GM12878 (cell line): ENCODE measurements at regions not wholly inside any gene's neighbourhood (a gene's known extent, or its start where the extent isn't known, plus 50 kb on each side); places are given as distances from the start of the nearest gene placed in this dataset.

Experiments
- ATAC-seq: fragments of 200-7000 bp; cut with Tn5 transposase; 3 replicates; pipeline ENCODE4 v1.9.1; 2020; ENCODE audit warnings: mild to moderate bottlenecking, moderate library complexity
- BruUV-seq: library from RNA; stranded (reverse); fragments of 400-500 nt; replicated peaks from 2 replicates; lab custom pipeline; 2021; lab: Mats Ljungman, UMichigan
- CTCF ChIA-PET: fragments of 300-600 bp; sonication (Branson Sonifier 250); formaldehyde crosslinking; extraction: SDS; loops from one replicate; lab custom pipeline; 2021; ENCODE audit warnings: inconsistent platforms; lab: Yijun Ruan, JAX
- POLR2A ChIA-PET: fragments of 350-600 bp; formaldehyde crosslinking; extraction: SDS; loops from one replicate; lab custom pipeline; 2021; ENCODE audit warnings: inconsistent platforms; lab: Charles Lee
- RAD21 ChIA-PET: fragments of 300-600 bp; sonication (Branson Sonifier 250); formaldehyde crosslinking; loops from one replicate; lab custom pipeline; 2023; ENCODE audit warnings: antibody characterized with exemption; ENCODE audit not compliant: unreplicated experiment; lab: Charles Lee
- SMC1A ChIA-PET: fragments of 300-600 bp; sonication (Branson Sonifier 250); formaldehyde crosslinking; loops from one replicate; lab custom pipeline; 2023; ENCODE audit not compliant: unreplicated experiment, uncharacterized antibody; lab: Charles Lee
- DNase-seq: peaks from one replicate; pipeline ENCODE4 v3.0.0-alpha.2; 2011; ENCODE audit warnings: low read depth, low spot score
- FAIRE-seq: peaks from 3 replicates; lab custom pipeline; 2011; peaks lifted over from hg19 to GRCh38; lab: Jason Lieb, UNC
- H2AFZ ChIP-seq: 2 replicates; pipeline ENCODE4 v1.6.0; 2011; ENCODE audit warnings: low read depth, low read length, control low read depth; ENCODE audit not compliant: control insufficient read depth
- H3K27ac ChIP-seq: 2 replicates; pipeline ENCODE4 v1.5.1; 2011; ENCODE audit warnings: control low read depth; ENCODE audit not compliant: control insufficient read depth, insufficient read depth
- H3K27me3 ChIP-seq, 2 experiments: replicated peaks in 1 of 2; 2 replicates each; pipeline versions ENCODE4 v1.6.0 to v1.6.1; 2011; ENCODE audit warnings: low read length in 1 of 2; ENCODE audit not compliant: control insufficient read depth in 2 of 2, insufficient read depth in 2 of 2
- H3K36me3 ChIP-seq, 2 experiments: 2 replicates each; pipeline ENCODE4 v1.5.1; 2011; ENCODE audit warnings: low read length in 1 of 2; ENCODE audit not compliant: control insufficient read depth in 2 of 2, insufficient read depth in 2 of 2
- H3K4me1 ChIP-seq: 2 replicates; pipeline ENCODE4 v1.6.1; 2011; ENCODE audit warnings: mild to moderate bottlenecking, low read length, moderate library complexity, mixed read lengths; ENCODE audit not compliant: control insufficient read depth, insufficient read depth
- H3K4me2 ChIP-seq: 2 replicates; pipeline ENCODE4 v1.6.0; 2011; ENCODE audit warnings: control low read depth; ENCODE audit not compliant: control insufficient read depth, insufficient read depth
- H3K4me3 ChIP-seq: fragments of 200-600 bp; sonication (generic); 2 replicates; pipeline ENCODE4 v1.5.1; 2016
- H3K79me2 ChIP-seq: 2 replicates; pipeline ENCODE4 v1.6.0; 2011; ENCODE audit warnings: low read length; ENCODE audit not compliant: control insufficient read depth, insufficient read depth
- H3K9ac ChIP-seq: 2 replicates; pipeline ENCODE4 v1.8.0; 2011; ENCODE audit warnings: low read length, control low read depth, mixed read lengths; ENCODE audit not compliant: control insufficient read depth, insufficient read depth
- H3K9me3 ChIP-seq: replicated peaks from 3 replicates; pipeline ENCODE4 v1.5.1; 2011; ENCODE audit warnings: mild to moderate bottlenecking, low read length; ENCODE audit not compliant: control insufficient read depth, insufficient read depth
- H4K20me1 ChIP-seq: 2 replicates; pipeline ENCODE4 v1.6.0; 2011; ENCODE audit not compliant: control insufficient read depth, insufficient read depth
- CBX5 ChIP-seq: sonication (generic); IDR thresholded peaks from 2 replicates; pipeline ENCODE4 v1.6.1; 2016; ENCODE audit warnings: low read depth, moderate library complexity, mild to moderate bottlenecking, inconsistent platforms
- CREB1 ChIP-seq: IDR thresholded peaks from 2 replicates; pipeline ENCODE4 v1.6.1; 2012; ENCODE audit warnings: low read depth, mild to moderate bottlenecking, inconsistent platforms
- ESRRA ChIP-seq: IDR thresholded peaks from 2 replicates; pipeline ENCODE4 v1.6.1; 2012; ENCODE audit warnings: mild to moderate bottlenecking, low read length, improper control_type of control experiment
- KLF5 ChIP-seq: fragments of 450-650 bp; IDR thresholded peaks from 2 replicates; pipeline ENCODE4 v1.6.1; 2014; ENCODE audit warnings: mild to moderate bottlenecking; ENCODE audit not compliant: partially characterized antibody
- TARDBP ChIP-seq: IDR thresholded peaks from 2 replicates; pipeline ENCODE4 v1.6.1; 2016; ENCODE audit warnings: borderline replicate concordance
- ZBED1 ChIP-seq: IDR thresholded peaks from 2 replicates; pipeline ENCODE4 v1.6.1; 2016; ENCODE audit warnings: borderline replicate concordance
- ZNF274 ChIP-seq: IDR thresholded peaks from one replicate; pipeline ENCODE4 v1.8.0; 2011; ENCODE audit not compliant: insufficient read length, insufficient read depth
- WGBS: methylation state at CpG from one replicate; pipeline ENCODE4 v1.1.6; 2016; ENCODE audit warnings: low lambda C conversion rate; ENCODE audit not compliant: insufficient replicate concordance, insufficient coverage; ENCODE audit errors: missing lambda C conversion rate; 5-methylcytosine and 5-hydroxymethylcytosine counted together
- in situ Hi-C: fragments of 300-500 bp; cut with MboI; formaldehyde crosslinking; loops from 9 replicates; pipeline ENCODE4 v1.14.3; 2018; ENCODE audit warnings: mixed read lengths
- intact Hi-C: fragments of 100-400 bp; cut with micrococcal nuclease; formaldehyde crosslinking; loops from one replicate; pipeline ENCODE4 v1.14.2; 2022; ENCODE audit not compliant: unreplicated experiment
- TF ChIP-seq, protein P1 (sequence below): fragments of 450-650 bp; IDR thresholded peaks from 2 replicates; pipeline ENCODE4 v1.6.1; 2018; ENCODE audit warnings: borderline replicate concordance, mild to moderate bottlenecking; ENCODE audit not compliant: partially characterized antibody
- TF ChIP-seq, protein P2 (sequence below): fragments of 450-650 bp; IDR thresholded peaks from 2 replicates; pipeline ENCODE4 v1.6.1; 2017; ENCODE audit warnings: mild to moderate bottlenecking, low read depth, inconsistent platforms; ENCODE audit not compliant: poor library complexity, severe bottlenecking

DNA sequence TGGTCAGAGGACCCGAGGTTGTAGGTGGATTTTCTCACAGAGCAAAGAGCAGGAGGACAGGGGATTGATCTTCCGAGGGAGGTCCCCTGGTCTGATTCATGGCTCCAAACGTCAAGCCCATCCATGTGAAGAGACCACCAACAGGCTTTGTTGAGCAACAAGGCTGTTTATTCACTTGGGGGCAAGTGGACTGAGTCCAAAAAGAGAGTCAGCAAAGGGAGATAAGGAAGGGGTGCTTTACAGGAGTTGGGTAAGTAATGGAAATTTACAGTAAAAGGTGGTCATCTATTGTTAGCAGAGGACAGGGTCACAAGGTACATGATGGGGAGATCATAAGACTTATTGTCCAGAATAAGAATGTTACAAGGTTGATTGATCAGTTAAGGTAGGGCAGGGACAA lies 2285.8 kb downstream of the TP53TG3F start:
- in situ Hi-C loops (no loop called here), intact Hi-C loops (no loop called here)
- Histone ChIP-seq H3K9me3 (no peaks in the 10 kb centered on the region; the same call in 1 of the 3 replicates), H3K4me2 (no peak overlapping the region), H3K79me2 (no peaks in the 10 kb centered on the region), H4K20me1 (no peaks in the 10 kb centered on the region), H3K4me3 (no peak overlapping the region), H3K36me3 (no peaks in the 10 kb centered on the region), H3K4me1 (no peaks in the 10 kb centered on the region), H3K27me3 (no peaks in the 10 kb centered on the region), H3K27ac (no peak overlapping the region), H2AFZ (no peak overlapping the region), H3K9ac (no peak overlapping the region)
- BruUV-seq = no TSS peak
- ATAC-seq = no peak
- ChIA-PET POLR2A (no interaction called here), CTCF (no interaction called here), SMC1A (no interaction called here), RAD21 (no interaction called here)
- DNase-seq = no peak
- no peak for TF ChIP-seq ZBED1
- no peak for TF ChIP-seq CREB1
- TF ChIP-seq, protein P1, sequence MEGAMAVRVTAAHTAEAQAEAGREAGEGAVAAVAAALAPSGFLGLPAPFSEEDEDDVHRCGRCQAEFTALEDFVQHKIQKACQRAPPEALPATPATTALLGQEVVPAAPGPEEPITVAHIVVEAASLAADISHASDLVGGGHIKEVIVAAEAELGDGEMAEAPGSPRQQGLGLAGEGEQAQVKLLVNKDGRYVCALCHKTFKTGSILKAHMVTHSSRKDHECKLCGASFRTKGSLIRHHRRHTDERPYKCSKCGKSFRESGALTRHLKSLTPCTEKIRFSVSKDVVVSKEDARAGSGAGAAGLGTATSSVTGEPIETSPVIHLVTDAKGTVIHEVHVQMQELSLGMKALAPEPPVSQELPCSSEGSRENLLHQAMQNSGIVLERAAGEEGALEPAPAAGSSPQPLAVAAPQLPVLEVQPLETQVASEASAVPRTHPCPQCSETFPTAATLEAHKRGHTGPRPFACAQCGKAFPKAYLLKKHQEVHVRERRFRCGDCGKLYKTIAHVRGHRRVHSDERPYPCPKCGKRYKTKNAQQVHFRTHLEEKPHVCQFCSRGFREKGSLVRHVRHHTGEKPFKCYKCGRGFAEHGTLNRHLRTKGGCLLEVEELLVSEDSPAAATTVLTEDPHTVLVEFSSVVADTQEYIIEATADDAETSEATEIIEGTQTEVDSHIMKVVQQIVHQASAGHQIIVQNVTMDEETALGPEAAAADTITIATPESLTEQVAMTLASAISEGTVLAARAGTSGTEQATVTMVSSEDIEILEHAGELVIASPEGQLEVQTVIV = no peak
- TF ChIP-seq, protein P2, sequence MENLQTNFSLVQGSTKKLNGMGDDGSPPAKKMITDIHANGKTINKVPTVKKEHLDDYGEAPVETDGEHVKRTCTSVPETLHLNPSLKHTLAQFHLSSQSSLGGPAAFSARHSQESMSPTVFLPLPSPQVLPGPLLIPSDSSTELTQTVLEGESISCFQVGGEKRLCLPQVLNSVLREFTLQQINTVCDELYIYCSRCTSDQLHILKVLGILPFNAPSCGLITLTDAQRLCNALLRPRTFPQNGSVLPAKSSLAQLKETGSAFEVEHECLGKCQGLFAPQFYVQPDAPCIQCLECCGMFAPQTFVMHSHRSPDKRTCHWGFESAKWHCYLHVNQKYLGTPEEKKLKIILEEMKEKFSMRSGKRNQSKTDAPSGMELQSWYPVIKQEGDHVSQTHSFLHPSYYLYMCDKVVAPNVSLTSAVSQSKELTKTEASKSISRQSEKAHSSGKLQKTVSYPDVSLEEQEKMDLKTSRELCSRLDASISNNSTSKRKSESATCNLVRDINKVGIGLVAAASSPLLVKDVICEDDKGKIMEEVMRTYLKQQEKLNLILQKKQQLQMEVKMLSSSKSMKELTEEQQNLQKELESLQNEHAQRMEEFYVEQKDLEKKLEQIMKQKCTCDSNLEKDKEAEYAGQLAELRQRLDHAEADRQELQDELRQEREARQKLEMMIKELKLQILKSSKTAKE = no peak
- TF ChIP-seq CBX5 = no peak
- TF ChIP-seq KLF5 = no peak
- TF ChIP-seq ZNF274 = no peak
- no peak for TF ChIP-seq ESRRA
- no peak for TF ChIP-seq TARDBP
- no peak for FAIRE-seq
- 15% methylated on average over 3 of the region's 3 CpGs for WGBS
